IMR-90 (cell line): ENCODE measurements at regions not wholly inside any gene's neighbourhood (a gene's known extent, or its start where the extent isn't known, plus 50 kb on each side); places are given as distances from the start of the nearest gene placed in this dataset.

Experiments used
- ATAC-seq: fragments of 200-7000 bp; cut with Tn5 transposase; 2 replicates; pipeline ENCODE4 v1.9.1; 2020; ENCODE audit warnings: low read depth, mild to moderate bottlenecking, moderate library complexity
- BruUV-seq: library from RNA; stranded (reverse); fragments of 400-500 nt; replicated peaks from 2 replicates; lab custom pipeline; 2021; lab: Mats Ljungman, UMichigan
- CTCF ChIA-PET: fragments of 300-600 bp; formaldehyde crosslinking; extraction: SDS; loops from one replicate; lab custom pipeline; 2021; ENCODE audit warnings: antibody characterized with exemption; lab: Yijun Ruan, JAX
- POLR2A ChIA-PET: fragments of 300-600 bp; sonication (Branson Sonifier 250); formaldehyde crosslinking; loops from one replicate; lab custom pipeline; 2022; ENCODE audit warnings: antibody characterized with exemption; ENCODE audit not compliant: unreplicated experiment; lab: Charles Lee
- DNase-seq: peaks from one replicate; pipeline ENCODE4 v3.0.0; 2013
- H2AFZ ChIP-seq: replicated peaks from 2 replicates; pipeline ENCODE3; 2013; ENCODE audit warnings: low read length, mild to moderate bottlenecking; ENCODE audit not compliant: poor library complexity
- H2AK5ac ChIP-seq: 2 replicates; pipeline ENCODE4 v1.6.1; 2013; ENCODE audit warnings: low read depth, low read length, inconsistent platforms
- H2AK9ac ChIP-seq: replicated peaks from 2 replicates; pipeline ENCODE3; 2013; ENCODE audit warnings: mild to moderate bottlenecking, low read depth, low read length, moderate library complexity; ENCODE audit not compliant: poor library complexity
- H2BK120ac ChIP-seq: 2 replicates; pipeline ENCODE4 v1.6.1; 2013; ENCODE audit warnings: low read depth, low read length, inconsistent platforms
- H2BK15ac ChIP-seq: 3 replicates; pipeline ENCODE4 v1.6.1; 2013; ENCODE audit warnings: low read depth, low read length, inconsistent platforms
- H2BK20ac ChIP-seq: 2 replicates; pipeline ENCODE4 v1.6.1; 2013; ENCODE audit warnings: low read depth, mild to moderate bottlenecking, inconsistent platforms, low read length, moderate library complexity
- H2BK5ac ChIP-seq: 2 replicates; pipeline ENCODE4 v1.6.1; 2013; ENCODE audit warnings: mild to moderate bottlenecking, low read depth, low read length, inconsistent platforms; ENCODE audit not compliant: poor library complexity, severe bottlenecking
- H3K14ac ChIP-seq: replicated peaks from 2 replicates; pipeline ENCODE4 v1.6.1; 2013; ENCODE audit warnings: low read depth, low read length, inconsistent platforms
- H3K18ac ChIP-seq: 2 replicates; pipeline ENCODE4 v1.6.1; 2013; ENCODE audit warnings: low read depth, low read length, control low read depth
- H3K23ac ChIP-seq: 2 replicates; pipeline ENCODE4 v1.6.1; 2013; ENCODE audit warnings: low read depth, low read length, inconsistent platforms
- H3K27ac ChIP-seq: 2 replicates; pipeline ENCODE4 v1.5.1; 2013; ENCODE audit warnings: mild to moderate bottlenecking, control low read depth, low read length; ENCODE audit not compliant: insufficient read depth
- H3K27me3 ChIP-seq: 2 replicates; pipeline ENCODE4 v1.6.1; 2013; ENCODE audit warnings: low read length; ENCODE audit not compliant: control insufficient read depth, insufficient read depth
- H3K36me3 ChIP-seq: 2 replicates; pipeline ENCODE4 v1.6.1; 2013; ENCODE audit warnings: low read length, mixed read lengths; ENCODE audit not compliant: control insufficient read depth, insufficient read depth
- H3K4ac ChIP-seq: 2 replicates; pipeline ENCODE4 v1.6.1; 2013; ENCODE audit warnings: low read depth, low read length, inconsistent platforms
- H3K4me1 ChIP-seq: 2 replicates; pipeline ENCODE4 v1.6.1; 2013; ENCODE audit warnings: low read length, mixed read lengths; ENCODE audit not compliant: control insufficient read depth, insufficient read depth
- H3K4me2 ChIP-seq: 2 replicates; pipeline ENCODE4 v1.6.1; 2013; ENCODE audit warnings: low read depth, mild to moderate bottlenecking, control low read depth, low read length, moderate library complexity
- H3K4me3 ChIP-seq: 2 replicates; pipeline ENCODE4 v1.5.1; 2013; ENCODE audit warnings: low read depth, mild to moderate bottlenecking, control low read depth, low read length, moderate library complexity; ENCODE audit not compliant: insufficient read depth
- H3K56ac ChIP-seq: 2 replicates; pipeline ENCODE4 v1.6.1; 2013; ENCODE audit warnings: low read length, inconsistent platforms; ENCODE audit not compliant: insufficient read depth; ENCODE audit errors: extremely low read depth
- H3K79me1 ChIP-seq, 2 experiments: 2 replicates each; pipeline ENCODE4 v1.6.1; 2013; ENCODE audit warnings: low read length in 2 of 2, inconsistent platforms in 1 of 2, low read depth in 1 of 2
- H3K9ac ChIP-seq: 2 replicates; pipeline ENCODE4 v1.6.1; 2013; ENCODE audit warnings: low read depth, low read length, control low read depth
- H3K9me1 ChIP-seq: 2 replicates; pipeline ENCODE4 v1.6.1; 2013; ENCODE audit warnings: low read length, inconsistent platforms; ENCODE audit not compliant: insufficient read depth
- H3K9me3 ChIP-seq: 2 replicates; pipeline ENCODE4 v1.6.1; 2013; ENCODE audit warnings: low read length; ENCODE audit not compliant: control insufficient read depth, insufficient read depth
- H4K20me1 ChIP-seq: 2 replicates; pipeline ENCODE4 v1.6.1; 2013; ENCODE audit warnings: low read length, inconsistent platforms; ENCODE audit not compliant: insufficient read depth
- H4K5ac ChIP-seq: 2 replicates; pipeline ENCODE4 v1.6.1; 2013; ENCODE audit warnings: mild to moderate bottlenecking, low read depth, low read length, control low read depth
- H4K8ac ChIP-seq, 2 experiments: 2 replicates each; pipeline ENCODE4 v1.6.1; 2013; ENCODE audit warnings: low read depth in 2 of 2, low read length in 2 of 2, control low read depth in 1 of 2, inconsistent platforms in 1 of 2
- H4K91ac ChIP-seq: 2 replicates; pipeline ENCODE4 v1.6.1; 2013; ENCODE audit warnings: low read depth, low read length, inconsistent platforms; ENCODE audit not compliant: insufficient read depth
- BHLHE40 ChIP-seq: fragments of 150-350 bp; IDR thresholded peaks from 2 replicates; pipeline ENCODE4 v1.6.1; 2016; ENCODE audit warnings: mild to moderate bottlenecking, low read depth, low read length
- CEBPB ChIP-seq: IDR thresholded peaks from 2 replicates; pipeline ENCODE4 v1.6.1; 2012; ENCODE audit warnings: low read depth, low read length, improper control_type of control experiment
- CHD1 ChIP-seq: IDR thresholded peaks from 2 replicates; pipeline ENCODE4 v1.6.1; 2012; ENCODE audit warnings: low read depth, low read length, improper control_type of control experiment
- CTCF ChIP-seq: conservative IDR thresholded peaks from 2 replicates; pipeline ENCODE4 v1.5.1; 2012; ENCODE audit warnings: mild to moderate bottlenecking, low read depth, low read length, improper control_type of control experiment
- ELK1 ChIP-seq: fragments of 150-350 bp; IDR thresholded peaks from 2 replicates; pipeline ENCODE4 v1.6.1; 2016; ENCODE audit warnings: low read depth, mild to moderate bottlenecking, low read length, moderate library complexity, borderline replicate concordance
- FOS ChIP-seq: fragments of 150-350 bp; IDR thresholded peaks from 2 replicates; pipeline ENCODE4 v1.6.1; 2016; ENCODE audit warnings: low read depth, low read length
- MAFK ChIP-seq: IDR thresholded peaks from 2 replicates; pipeline ENCODE4 v1.6.1; 2012; ENCODE audit warnings: low read depth, low read length, improper control_type of control experiment
- MAZ ChIP-seq: IDR thresholded peaks from 2 replicates; pipeline ENCODE4 v1.6.1; 2012; ENCODE audit warnings: low read depth, mild to moderate bottlenecking, low read length, improper control_type of control experiment, moderate library complexity, borderline replicate concordance
- MXI1 ChIP-seq: IDR thresholded peaks from 2 replicates; pipeline ENCODE4 v1.6.1; 2012; ENCODE audit warnings: low read depth, mild to moderate bottlenecking, low read length, moderate library complexity, borderline replicate concordance
- NFE2L2 ChIP-seq: fragments of 150-350 bp; IDR thresholded peaks from 2 replicates; pipeline ENCODE4 v1.6.1; 2016; ENCODE audit warnings: low read depth, mild to moderate bottlenecking, low read length
- POLR2A ChIP-seq: IDR thresholded peaks from 2 replicates; pipeline ENCODE4 v1.6.1; 2012; ENCODE audit warnings: mild to moderate bottlenecking, low read depth, low read length
- RAD21 ChIP-seq: IDR thresholded peaks from 2 replicates; pipeline ENCODE4 v1.6.1; 2012; ENCODE audit warnings: low read length, improper control_type of control experiment
- RCOR1 ChIP-seq: IDR thresholded peaks from 2 replicates; pipeline ENCODE4 v1.6.1; 2012; ENCODE audit warnings: mild to moderate bottlenecking, low read length, improper control_type of control experiment; ENCODE audit not compliant: insufficient replicate concordance
- RFX5 ChIP-seq: IDR thresholded peaks from 2 replicates; pipeline ENCODE4 v1.8.0; 2012; ENCODE audit warnings: low read depth, mild to moderate bottlenecking, low read length, moderate library complexity
- SMC3 ChIP-seq: fragments of 150-350 bp; IDR thresholded peaks from 2 replicates; pipeline ENCODE4 v1.6.1; 2016; ENCODE audit warnings: low read depth, mild to moderate bottlenecking, antibody characterized with exemption, low read length, moderate library complexity
- USF2 ChIP-seq: fragments of 150-350 bp; IDR thresholded peaks from 2 replicates; pipeline ENCODE4 v1.6.1; 2017; ENCODE audit warnings: mild to moderate bottlenecking, antibody characterized with exemption, low read length, low read depth
- WGBS, 2 experiments: methylation state at CpG; one replicate each; pipeline versions ENCODE4 v1.1.5 to v1.1.7; 2013; ENCODE audit warnings: missing lambda C conversion rate in 2 of 2; ENCODE audit not compliant: insufficient read length in 1 of 2; ENCODE audit errors: extremely low coverage in 2 of 2; 5-methylcytosine and 5-hydroxymethylcytosine counted together
- dilution Hi-C: fragments of 300-500 bp; cut with HindIII; formaldehyde crosslinking; loops from one replicate; pipeline ENCODE4 v1.14.3; 2018; ENCODE audit warnings: low sequenced_read_pairs; ENCODE audit not compliant: unreplicated experiment
- in situ Hi-C: fragments of 300-500 bp; cut with MboI; formaldehyde crosslinking; loops from 3 replicates; pipeline ENCODE4 v1.14.3; 2019; ENCODE audit warnings: low sequenced_read_pairs, inconsistent platforms, mixed read lengths
- intact Hi-C: fragments of 100-400 bp; cut with micrococcal nuclease; formaldehyde crosslinking; loops from 2 replicates; pipeline ENCODE4 v1.10.0; 2022

GRCh38 chr18:66676699-66677098, 72.8 kb upstream of the CDH19 start:
- CTCF ChIA-PET = no interaction called here
- no peak overlapping the region for H2AK9ac ChIP-seq
- no peak overlapping the region for H2AFZ ChIP-seq
- H4K8ac ChIP-seq = no peak overlapping the region
- no peak overlapping the region for H3K23ac ChIP-seq
- dilution Hi-C loops = no loop called here
- H3K4me3 ChIP-seq = no peak overlapping the region
- H3K9ac ChIP-seq = no peak overlapping the region
- H3K27ac ChIP-seq = no peak overlapping the region
- no peak overlapping the region for H3K4ac ChIP-seq
- H2AK5ac ChIP-seq = no peak overlapping the region
- H4K20me1 ChIP-seq = no peaks in the 10 kb centered on the region
- in situ Hi-C loops = no loop called here
- H2BK15ac ChIP-seq = no peak overlapping the region
- no peaks in the 10 kb centered on the region for H3K4me1 ChIP-seq
- H3K27me3 ChIP-seq = no peaks in the 10 kb centered on the region
- H3K56ac ChIP-seq = no peak overlapping the region
- DNase-seq (no peak), ATAC-seq (no peak)
- H3K36me3 ChIP-seq = no peaks in the 10 kb centered on the region
- H3K18ac ChIP-seq = no peak overlapping the region
- BruUV-seq = no TSS peak
- TF ChIP-seq MXI1 = no peak
- TF ChIP-seq FOS = no peak
- no peak for TF ChIP-seq CHD1
- TF ChIP-seq RCOR1 = no peak
- TF ChIP-seq MAZ = no peak
- no peak for TF ChIP-seq RFX5
- no peak for TF ChIP-seq RAD21
- no peak for TF ChIP-seq SMC3
- TF ChIP-seq CTCF = no peak
- TF ChIP-seq POLR2A = no peak
- TF ChIP-seq NFE2L2 = no peak
- TF ChIP-seq BHLHE40 = no peak
- no peak for TF ChIP-seq CEBPB
- no peak for TF ChIP-seq MAFK
- TF ChIP-seq ELK1 = no peak
- no peak for TF ChIP-seq USF2
- no peak overlapping the region for H4K5ac ChIP-seq
- H3K4me2 ChIP-seq = no peak overlapping the region
- peaks cover 16% of the 10 kb centered on the region for H3K9me3 ChIP-seq
- H3K79me1 ChIP-seq = no peaks in the 10 kb centered on the region
- no peak overlapping the region for H2BK20ac ChIP-seq
- no peak overlapping the region for H4K91ac ChIP-seq
- H3K14ac ChIP-seq = no peak overlapping the region
- intact Hi-C loops = no loop called here
- no peak overlapping the region for H2BK5ac ChIP-seq
- H2BK120ac ChIP-seq = no peak overlapping the region
- H3K9me1 ChIP-seq = no peaks in the 10 kb centered on the region
- whole genome bisulfite sequencing, 2 experiments = no CpG with 5 or more reads among the region's 4 CpGs
- POLR2A ChIA-PET = no interaction called here
